Heart left ventricle (tissue), 16 donors: ENCODE measurements at regions not wholly inside any gene's neighbourhood (a gene's known extent, or its start where the extent isn't known, plus 50 kb on each side); places are given as distances from the start of the nearest gene placed in this dataset.
A peak's percentile ranks its signal among the peaks of the same experiment; 100 is the strongest.

ENCODE experiments used
- ATAC-seq, 4 donors: fragments of 200-7000 bp; cut with Tn5 transposase; one replicate each; pipeline ENCODE4 v1.9.1; 2020 to 2022; ENCODE audit warnings: moderate library complexity in 4 of 4, mild to moderate bottlenecking in 3 of 4, moderate number of reproducible peaks in 1 of 4
- DNase-seq, 5 donors: peaks; one replicate each; pipeline ENCODE4 v3.0.0-alpha.2; 2020
- H3K27ac ChIP-seq, 12 donors: fragments of 200-600 bp; sonication (generic) in 4 of 12; one replicate each; pipeline versions ENCODE4 v1.5.0 to v1.8.0; 2016 to 2022; ENCODE audit warnings: mild to moderate bottlenecking in 2 of 12
- H3K27me3 ChIP-seq, 9 donors: fragments of 200-600 bp; sonication (generic) in 2 of 9; one replicate each; pipeline versions ENCODE4 v1.5.1 to v1.8.0; 2016 to 2022; ENCODE audit warnings: mild to moderate bottlenecking in 3 of 9
- H3K36me3 ChIP-seq, 9 donors: fragments of 200-600 bp; sonication (generic) in 2 of 9; one replicate each; pipeline versions ENCODE4 v1.5.0 to v1.8.0; 2018 to 2022; ENCODE audit warnings: mild to moderate bottlenecking in 2 of 9
- H3K4me1 ChIP-seq, 12 donors: fragments of 200-600 bp; sonication (generic) in 4 of 12; one replicate each; pipeline versions ENCODE4 v1.5.0 to v1.8.0; 2016 to 2022; ENCODE audit warnings: mild to moderate bottlenecking in 3 of 12
- H3K4me3 ChIP-seq, 12 donors: fragments of 200-600 bp; sonication (generic) in 4 of 12; one replicate each; pipeline versions ENCODE4 v1.5.0 to v1.8.0; 2017 to 2022; ENCODE audit warnings: mild to moderate bottlenecking in 9 of 12, moderate library complexity in 4 of 12
- H3K9me3 ChIP-seq, 12 donors: fragments of 200-600 bp; sonication (generic) in 4 of 12; one replicate each; pipeline versions ENCODE4 v1.5.0 to v1.8.0; 2016 to 2022; ENCODE audit warnings: mild to moderate bottlenecking in 1 of 12
- CTCF ChIP-seq, 12 donors: fragments of 200-600 bp; sonication (generic) in 4 of 12; IDR thresholded peaks; one replicate each; pipeline versions ENCODE4 v1.5.0 to v1.8.0; 2018 to 2022; ENCODE audit warnings: antibody characterized with exemption in 12 of 12, mild to moderate bottlenecking in 5 of 12
- POLR2A ChIP-seq, 2 donors: fragments of 450-650 bp; IDR thresholded peaks; one replicate each; pipeline ENCODE4 v1.6.1; 2017; ENCODE audit warnings: antibody characterized with exemption in 2 of 2, mild to moderate bottlenecking in 2 of 2, moderate library complexity in 2 of 2
- WGBS, 4 donors: extraction: QIAGEN DNeasy Blood & Tissue Kit in 2 of 4; methylation state at CpG; one replicate each; pipeline versions ENCODE4 v1.1.5 to v1.1.7; 2013 to 2018; 5-methylcytosine and 5-hydroxymethylcytosine counted together
- intact Hi-C, 10 donors: fragments of 100-400 bp; cut with DNase I; formaldehyde crosslinking; loops; one replicate each; pipeline versions ENCODE4 v1.11.1 to v1.14.2; 2022
- donor health status: ischemic (EF 13 %, LVEDD 7.1; RV severe dilation, severe dysfunction).
- donor health status: healthy with polysubstance abuse.
- donor health status: DM: no; HTN: yes; CAD: no.
- donor health status: DM: no; HTN: no; CAD: no.
- donor health status: ischemic (EF 25% LVEDD 6.9; RV normal size, moderate dysfunction).
- donor health status: ischemic (EF 25% LVEDD 5.7; RV mildly dilated, moderate dysfunction).
- donor health status: healthy.
- donor health status: DM: yes; HTN: yes; CAD: no.
- donor health status: ischemic (EF 35%, LVEDD 5.7; RV mildly dilated, moderate dysfunction).
- donor health status: nonischemic (EF 11% LVEDD 7.7; RV severe dilation, severe dysfunction).
- donor health status: DM: yes; HTN: yes; CAD: no.
- donor health status: PGD.
- donor health status: ischemic (EF 29% LVEDD 5.4; RV normal size, mild dysfunction).
- donor health status: nonischemic (EF 23%, LVEDD 6.1; RV moderate dilation, normal function).

- peaks cover 0 to 7% (median 0%) of the 10 kb centered on the region in 12 donors for H3K9me3 ChIP-seq
- WGBS, 4 donors = 39 to 72% (median 66%) methylated on average over 5 to 9 of the region's 9 CpGs
- ATAC-seq (peak; percentile 25 to 90 (median 64)), DNase-seq (peak; percentile 50 to 84 (median 74))
- no peak for TF ChIP-seq POLR2A (IDR thresholded peaks at IDR 0.05)
- TF ChIP-seq CTCF (IDR thresholded peaks at IDR 0.05) = no peak
- no peaks in the 10 kb centered on the region for H3K36me3 ChIP-seq
- H3K4me3 ChIP-seq = no peak overlapping the region
- intact Hi-C loops = no loop called here
- no peaks in the 10 kb centered on the region for H3K27me3 ChIP-seq
- peak overlapping the region in 7 of 12 donors; percentile 5 to 55 (median 29) for H3K27ac ChIP-seq
- peaks cover 0 to 20% (median 0%) of the 10 kb centered on the region in 12 donors for H3K4me1 ChIP-seq
Measured at GRCh38 chr9:16329671-16330113, 540.8 kb downstream of the BNC2 start.

DNA sequence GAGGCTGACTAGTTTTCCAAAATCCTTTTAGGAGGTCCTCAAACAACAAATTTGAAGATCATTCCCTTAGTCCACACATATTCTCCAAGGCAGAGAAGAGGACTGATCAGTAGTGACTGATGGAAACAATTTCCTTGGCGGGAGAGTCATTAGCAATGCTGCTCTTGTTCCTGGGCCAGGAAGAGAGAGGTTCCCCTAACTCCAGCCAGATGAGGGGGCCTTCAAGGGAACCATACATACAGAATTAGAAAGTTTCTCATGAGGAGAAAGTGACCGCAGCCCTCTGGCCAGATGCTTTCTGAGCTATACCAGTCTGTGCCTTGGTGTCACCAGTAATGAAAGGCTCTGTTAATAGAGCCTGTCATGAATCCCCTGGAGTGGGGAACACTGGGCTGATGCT lies 539.4 kb downstream of the BNC2 start:
- WGBS, 4 donors = 2 to 80% (median 58%) methylated on average over 2 of the region's 2 CpGs

DNA sequence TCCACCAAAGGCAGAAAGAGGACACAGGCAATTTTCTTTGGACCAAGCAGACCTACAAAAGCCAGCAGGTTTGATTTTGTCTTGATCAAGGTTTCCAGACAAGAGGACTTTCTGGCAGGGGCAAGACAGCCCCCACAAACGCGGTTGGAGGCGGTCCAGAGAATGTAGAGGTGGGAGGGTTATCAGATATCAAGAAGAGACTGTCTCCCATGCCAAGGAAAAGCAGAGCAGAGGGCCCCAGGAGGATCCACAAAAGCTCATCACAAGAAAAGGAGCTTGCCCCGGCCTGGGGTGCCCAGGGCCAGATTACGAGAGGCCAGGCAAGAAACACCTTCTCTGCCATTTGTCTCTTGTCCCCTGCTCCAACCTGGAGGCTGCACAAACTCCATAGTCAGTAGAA lies 538.9 kb downstream of the BNC2 start:
- peaks cover 0 to 7% (median 0%) of the 10 kb centered on the region in 12 donors for H3K9me3 ChIP-seq
- no peaks in the 10 kb centered on the region for H3K36me3 ChIP-seq
- H3K27me3 ChIP-seq = no peaks in the 10 kb centered on the region
- DNase-seq = peak in 1 of 5 donors; percentile 50
- H3K4me1 ChIP-seq = peaks cover 0 to 26% (median 0%) of the 10 kb centered on the region in 12 donors
- H3K4me3 ChIP-seq = no peak overlapping the region
- H3K27ac ChIP-seq = peak overlapping the region in 9 of 12 donors; percentile 11 to 46 (median 33)
- intact Hi-C loops = no loop called here
- ATAC-seq = no peak
- WGBS, 4 donors = 59 to 73% (median 69%) methylated on average over 5 of the region's 5 CpGs
- no peak for TF ChIP-seq POLR2A (IDR thresholded peaks at IDR 0.05)
- TF ChIP-seq CTCF (IDR thresholded peaks at IDR 0.05) = no peak

More for the DNA sequence above, 539.4 kb downstream of the BNC2 start:
- peaks cover 0 to 7% (median 0%) of the 10 kb centered on the region in 12 donors for H3K9me3 ChIP-seq
- no peaks in the 10 kb centered on the region for H3K36me3 ChIP-seq
- H3K4me1 ChIP-seq = peaks cover 0 to 22% (median 0%) of the 10 kb centered on the region in 12 donors
- H3K4me3 ChIP-seq = no peak overlapping the region
- ATAC-seq (no peak), DNase-seq (no peak)
- no peaks in the 10 kb centered on the region for H3K27me3 ChIP-seq
- TF ChIP-seq CTCF (IDR thresholded peaks at IDR 0.05) (no peak), POLR2A (IDR thresholded peaks at IDR 0.05) (no peak)
- peak overlapping the region in 8 of 12 donors; percentile 17 to 46 (median 36) for H3K27ac ChIP-seq
- intact Hi-C loops = no loop called here

GRCh38 chr9:16333691-16334090 lies 536.8 kb downstream of the BNC2 start:
- no peak overlapping the region for H3K4me3 ChIP-seq
- no peak overlapping the region for H3K27ac ChIP-seq
- TF ChIP-seq POLR2A (IDR thresholded peaks at IDR 0.05) (no peak), CTCF (IDR thresholded peaks at IDR 0.05) (no peak)
- no peak for DNase-seq
- 77 to 85% (median 82%) methylated on average over 7 of the region's 7 CpGs for WGBS, 4 donors
- peaks cover 0 to 7% (median 0%) of the 10 kb centered on the region in 12 donors for H3K9me3 ChIP-seq
- intact Hi-C loops = no loop called here
- ATAC-seq = no peak
- H3K27me3 ChIP-seq = no peaks in the 10 kb centered on the region
- H3K4me1 ChIP-seq = peaks cover 0 to 22% (median 0%) of the 10 kb centered on the region in 12 donors
- H3K36me3 ChIP-seq = no peaks in the 10 kb centered on the region
